Activated T-cell treated with anti-CD3 and anti-CD28 coated beads, Interleukin-2, amount 50 U/mL, for 1 hour (primary cell): ENCODE measurements at regions not wholly inside any gene's neighbourhood (a gene's known extent, or its start where the extent isn't known, plus 50 kb on each side); places are given as distances from the start of the nearest gene placed in this dataset.

Source experiments
- DNase-seq: peaks from one replicate; pipeline ENCODE4 v3.0.0-alpha.2; 2020

- DNase-seq: no peak
Observed at GRCh38 chr1:185495898-185496297, 178.9 kb upstream of the IVNS1ABP start.

- DNase-seq: no peak
Observed at GRCh38 chr1:185495007-185495406, 178.0 kb upstream of the IVNS1ABP start.

- no peak for DNase-seq
Observed at GRCh38 chr1:185492089-185492825, 175.2 kb upstream of the IVNS1ABP start.

- DNase-seq: no peak
Observed at GRCh38 chr1:185491604-185492003, 174.6 kb upstream of the IVNS1ABP start.

GRCh38 chr1:185490924-185491323 lies 173.9 kb upstream of the IVNS1ABP start:
- DNase-seq: no peak

GRCh38 chr1:185489406-185489805 lies 172.4 kb upstream of the IVNS1ABP start:
- DNase-seq: no peak

GRCh38 chr1:185488808-185489207 lies 171.8 kb upstream of the IVNS1ABP start:
- DNase-seq: no peak

- DNase-seq: no peak
Observed at GRCh38 chr1:185487936-185488335, 170.9 kb upstream of the IVNS1ABP start.

GRCh38 chr1:185487026-185487425 lies 170.0 kb upstream of the IVNS1ABP start:
- no peak for DNase-seq

GRCh38 chr1:185486346-185486745 lies 169.3 kb upstream of the IVNS1ABP start:
- no peak for DNase-seq

- no peak for DNase-seq
Observed at GRCh38 chr1:185483664-185484450, 166.8 kb upstream of the IVNS1ABP start.

- no peak for DNase-seq
Observed at GRCh38 chr1:185483217-185483616, 166.2 kb upstream of the IVNS1ABP start.

- DNase-seq: no peak
Observed at GRCh38 chr1:185480545-185480944, 163.5 kb upstream of the IVNS1ABP start.

- DNase-seq: no peak
Observed at GRCh38 chr1:185479796-185480195, 162.8 kb upstream of the IVNS1ABP start.

- DNase-seq: no peak
Observed at GRCh38 chr1:185478877-185479276, 161.8 kb upstream of the IVNS1ABP start.

- no peak for DNase-seq
Observed at GRCh38 chr1:185477638-185478580, 160.9 kb upstream of the IVNS1ABP start.

GRCh38 chr1:185474440-185475149 lies 157.6 kb upstream of the IVNS1ABP start:
- DNase-seq: no peak

- DNase-seq: no peak
Observed at GRCh38 chr1:185473186-185473585, 156.1 kb upstream of the IVNS1ABP start.

- no peak for DNase-seq
Observed at GRCh38 chr1:185468626-185469025, 151.6 kb upstream of the IVNS1ABP start.

GRCh38 chr1:185467122-185467521 lies 150.1 kb upstream of the IVNS1ABP start:
- DNase-seq: no peak

- DNase-seq: no peak
Observed at GRCh38 chr1:185464777-185465176, 147.7 kb upstream of the IVNS1ABP start.

GRCh38 chr1:185463433-185463832 lies 146.4 kb upstream of the IVNS1ABP start:
- no peak for DNase-seq

- no peak for DNase-seq
Observed at GRCh38 chr1:185463011-185463410, 146.0 kb upstream of the IVNS1ABP start.
